ENCODE measurements at regions not wholly inside any gene's neighbourhood (a gene's known extent, or its start where the extent isn't known, plus 50 kb on each side); places are given as distances from the start of the nearest gene placed in this dataset.
"Not testable (repeated sequence)": the region's sequence is repeated elsewhere in the genome, so short reads cannot be mapped to it uniquely, and the experiment has no call there.

GRCh38 chr9:135408476-135409254 is 70.9 kb upstream of the PPP1R26 start:
- DNase-seq (ENCODE audit: low read depth) = no peak

- no peak for DNase-seq (ENCODE audit: low read depth)
Observed at GRCh38 chr9:135409286-135410200, 70.0 kb upstream of the PPP1R26 start.

DNA sequence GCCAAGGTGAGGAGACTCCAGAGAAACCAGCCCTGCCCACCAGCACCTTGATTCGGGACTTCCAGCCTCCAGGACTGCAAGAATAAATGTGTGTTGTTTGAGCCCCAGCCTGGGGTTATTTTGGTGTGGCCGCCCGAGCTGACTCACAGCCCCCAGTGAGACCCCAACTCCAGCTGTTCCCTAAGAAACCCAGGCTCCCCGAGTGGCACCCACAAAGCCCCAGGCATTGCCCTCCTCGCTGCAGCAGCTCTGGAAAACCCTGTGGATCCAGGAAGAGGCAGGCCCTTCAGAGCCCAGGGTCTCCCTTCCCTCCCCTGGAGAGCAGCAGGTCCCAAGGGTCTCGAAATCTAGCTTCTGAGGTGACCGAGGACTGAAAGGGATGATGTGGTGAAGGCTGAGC is 69.2 kb upstream of the PPP1R26 start:
- no peak for DNase-seq (ENCODE audit: low read depth)

DNA sequence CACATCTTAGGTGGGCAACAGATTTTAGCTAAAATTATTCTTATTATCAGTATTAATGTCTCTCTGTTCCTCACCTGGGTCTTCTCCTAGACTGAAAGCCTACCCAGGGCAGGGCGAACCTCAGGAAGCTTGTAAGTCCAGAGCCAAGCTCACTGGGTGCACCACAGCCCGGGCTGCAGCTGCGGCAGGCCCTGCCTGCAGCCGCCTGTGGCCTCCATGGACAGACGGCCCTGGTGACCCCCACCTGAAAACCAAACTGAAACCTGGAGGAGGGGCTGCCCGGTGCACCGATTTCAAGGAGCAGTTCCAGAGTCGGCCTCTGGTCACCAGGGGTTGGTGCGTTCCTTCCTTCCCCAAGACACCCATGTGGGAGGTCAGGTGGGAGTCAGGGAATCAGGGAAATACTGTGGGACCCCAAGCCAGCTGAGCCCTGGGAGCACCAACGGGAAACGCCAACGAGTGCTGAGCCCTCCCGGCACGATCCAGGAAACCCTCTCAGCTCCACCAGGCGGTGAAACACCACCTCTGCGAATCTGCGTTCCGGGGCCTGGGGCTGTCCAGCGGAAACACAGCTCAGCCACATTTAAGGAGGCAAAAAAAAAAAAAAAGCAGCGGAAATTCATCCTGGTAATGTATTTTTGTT is 68.6 kb upstream of the PPP1R26 start:
- DNase-seq (ENCODE audit: low read depth) = no peak

GRCh38 chr9:135411605-135412004 is 68.0 kb upstream of the PPP1R26 start:
- DNase-seq (ENCODE audit: low read depth) = not testable (repeated sequence)

- DNase-seq (ENCODE audit: low read depth) = peak; percentile 49
Observed at GRCh38 chr9:135412315-135413085, 67.1 kb upstream of the PPP1R26 start.

GRCh38 chr9:135413086-135413375 is 66.6 kb upstream of the PPP1R26 start:
- DNase-seq (ENCODE audit: low read depth) = no peak

- no peak for DNase-seq (ENCODE audit: low read depth)
Observed at GRCh38 chr9:135413461-135413860, 66.1 kb upstream of the PPP1R26 start.

DNA sequence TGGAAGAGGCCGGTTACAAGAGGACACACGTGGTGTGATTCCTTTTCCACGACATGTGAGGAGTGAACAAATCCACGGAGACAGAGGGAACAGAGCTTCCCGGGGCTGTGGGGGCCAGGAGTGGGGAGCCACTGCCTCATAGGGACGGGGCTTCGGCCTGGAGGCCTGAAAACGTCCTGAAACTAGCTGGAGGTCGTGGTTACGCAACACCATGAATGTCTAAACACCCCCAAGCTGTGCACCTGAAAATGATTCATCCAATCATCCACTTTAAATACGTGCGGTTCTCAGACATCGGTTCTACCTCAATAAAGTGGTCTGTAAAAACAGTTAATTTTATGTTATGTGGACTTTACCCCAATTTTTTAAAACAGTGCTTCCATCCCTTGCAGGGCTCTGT is 65.3 kb upstream of the PPP1R26 start:
- DNase-seq (ENCODE audit: low read depth) = no peak

GRCh38 chr9:135415586-135415985 is 64.0 kb upstream of the PPP1R26 start:
- DNase-seq (ENCODE audit: low read depth) = no peak

DNA sequence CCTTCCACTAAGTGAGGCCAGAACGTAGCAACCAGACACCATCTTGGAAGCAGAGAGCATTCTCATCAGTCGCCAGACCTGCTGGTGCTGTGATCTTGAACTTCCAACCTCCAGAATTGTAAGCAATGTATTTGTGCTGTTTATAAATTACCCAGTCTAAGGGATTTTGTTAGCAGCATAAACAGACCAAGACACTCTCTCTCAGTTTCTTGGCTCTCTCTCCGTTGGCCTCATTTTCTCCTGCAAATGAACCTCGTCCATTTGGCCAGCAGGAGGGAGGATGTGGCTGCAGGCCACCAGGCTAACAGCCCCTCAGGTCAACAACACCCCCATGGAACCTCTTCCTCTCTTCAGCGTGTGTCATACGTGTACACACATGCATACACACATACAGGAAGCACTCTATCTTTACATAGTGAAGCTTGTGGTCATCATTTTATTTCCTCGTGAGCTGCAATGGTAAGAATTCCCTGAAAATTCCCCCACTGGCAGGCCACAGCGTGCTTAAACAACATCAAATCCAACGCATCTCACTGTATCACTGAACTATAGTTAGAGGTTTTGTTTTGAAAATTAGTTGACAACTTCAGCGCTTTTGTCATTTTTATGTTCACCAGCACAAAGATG is 62.8 kb upstream of the PPP1R26 start:
- DNase-seq (ENCODE audit: low read depth) = no peak

- DNase-seq (ENCODE audit: low read depth) = no peak
Observed at GRCh38 chr9:135418161-135418560, 61.4 kb upstream of the PPP1R26 start.

- no peak for DNase-seq (ENCODE audit: low read depth)
Observed at GRCh38 chr9:135419106-135419505, 60.5 kb upstream of the PPP1R26 start.

- DNase-seq (ENCODE audit: low read depth) = no peak
Observed at GRCh38 chr9:135422341-135422944, 57.1 kb upstream of the PPP1R26 start.

GRCh38 chr9:135423725-135424124 is 55.9 kb upstream of the PPP1R26 start:
- DNase-seq (ENCODE audit: low read depth) = no peak

All from activated T-helper 9 cell treated with anti-CD3 and anti-CD28 coated beads, Interleukin-2, amount 50 U/mL, for 16 hours (primary cell).